PFSK-1 (cell line): ENCODE measurements at regions not wholly inside any gene's neighbourhood (a gene's known extent, or its start where the extent isn't known, plus 50 kb on each side); places are given as distances from the start of the nearest gene placed in this dataset.

Experiments used
- SIN3A ChIP-seq: IDR thresholded peaks from 2 replicates; pipeline ENCODE4 v1.6.1; 2012; ENCODE audit warnings: mild to moderate bottlenecking, low read length, moderate library complexity, borderline replicate concordance; ENCODE audit not compliant: insufficient read depth
- TAF1 ChIP-seq: IDR thresholded peaks from 2 replicates; pipeline ENCODE4 v1.6.1; 2012; ENCODE audit warnings: low read length, control low read depth, borderline replicate concordance; ENCODE audit not compliant: insufficient read depth
- TF ChIP-seq, protein P1 (sequence below), 2 experiments: IDR thresholded peaks; 2 replicates each; pipeline versions ENCODE4 v1.6.1 to v1.8.0; 2011 to 2012; ENCODE audit warnings: low read depth in 2 of 2, low read length in 2 of 2, control low read depth in 1 of 2, inconsistent platforms in 1 of 2, mild to moderate bottlenecking in 1 of 2, moderate library complexity in 1 of 2; ENCODE audit not compliant: insufficient read depth in 1 of 2

DNA sequence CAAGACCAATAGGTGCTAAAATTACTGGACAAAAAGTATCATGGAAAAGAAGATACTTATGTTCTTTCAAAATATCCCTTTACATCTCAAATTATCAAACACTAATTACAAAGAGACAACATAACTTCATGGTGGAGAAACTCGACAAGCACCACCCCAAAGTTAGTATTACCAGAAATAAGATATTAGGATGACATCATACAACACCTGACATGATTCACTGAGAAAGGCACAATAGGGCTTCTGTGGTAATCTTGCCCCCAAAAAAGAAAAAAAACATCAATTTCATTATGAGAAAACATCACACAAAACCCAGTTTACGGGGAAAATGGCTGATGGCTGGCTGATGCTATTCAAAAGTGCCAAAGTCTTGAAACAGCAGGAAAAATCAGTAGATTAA, 1781.7 kb upstream of the PCDH10 start:
- TF ChIP-seq TAF1, result no peak
- TF ChIP-seq, protein P1, sequence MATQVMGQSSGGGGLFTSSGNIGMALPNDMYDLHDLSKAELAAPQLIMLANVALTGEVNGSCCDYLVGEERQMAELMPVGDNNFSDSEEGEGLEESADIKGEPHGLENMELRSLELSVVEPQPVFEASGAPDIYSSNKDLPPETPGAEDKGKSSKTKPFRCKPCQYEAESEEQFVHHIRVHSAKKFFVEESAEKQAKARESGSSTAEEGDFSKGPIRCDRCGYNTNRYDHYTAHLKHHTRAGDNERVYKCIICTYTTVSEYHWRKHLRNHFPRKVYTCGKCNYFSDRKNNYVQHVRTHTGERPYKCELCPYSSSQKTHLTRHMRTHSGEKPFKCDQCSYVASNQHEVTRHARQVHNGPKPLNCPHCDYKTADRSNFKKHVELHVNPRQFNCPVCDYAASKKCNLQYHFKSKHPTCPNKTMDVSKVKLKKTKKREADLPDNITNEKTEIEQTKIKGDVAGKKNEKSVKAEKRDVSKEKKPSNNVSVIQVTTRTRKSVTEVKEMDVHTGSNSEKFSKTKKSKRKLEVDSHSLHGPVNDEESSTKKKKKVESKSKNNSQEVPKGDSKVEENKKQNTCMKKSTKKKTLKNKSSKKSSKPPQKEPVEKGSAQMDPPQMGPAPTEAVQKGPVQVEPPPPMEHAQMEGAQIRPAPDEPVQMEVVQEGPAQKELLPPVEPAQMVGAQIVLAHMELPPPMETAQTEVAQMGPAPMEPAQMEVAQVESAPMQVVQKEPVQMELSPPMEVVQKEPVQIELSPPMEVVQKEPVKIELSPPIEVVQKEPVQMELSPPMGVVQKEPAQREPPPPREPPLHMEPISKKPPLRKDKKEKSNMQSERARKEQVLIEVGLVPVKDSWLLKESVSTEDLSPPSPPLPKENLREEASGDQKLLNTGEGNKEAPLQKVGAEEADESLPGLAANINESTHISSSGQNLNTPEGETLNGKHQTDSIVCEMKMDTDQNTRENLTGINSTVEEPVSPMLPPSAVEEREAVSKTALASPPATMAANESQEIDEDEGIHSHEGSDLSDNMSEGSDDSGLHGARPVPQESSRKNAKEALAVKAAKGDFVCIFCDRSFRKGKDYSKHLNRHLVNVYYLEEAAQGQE (IDR thresholded peaks at IDR 0.05; ENCODE audit: insufficient read depth in 1 of 2, low read depth in 2 of 2, low read length in 2 of 2), result no peak
- no peak for TF ChIP-seq SIN3A
